ENCODE measurements at regions not wholly inside any gene's neighbourhood (a gene's known extent, or its start where the extent isn't known, plus 50 kb on each side); places are given as distances from the start of the nearest gene placed in this dataset.

DNA sequence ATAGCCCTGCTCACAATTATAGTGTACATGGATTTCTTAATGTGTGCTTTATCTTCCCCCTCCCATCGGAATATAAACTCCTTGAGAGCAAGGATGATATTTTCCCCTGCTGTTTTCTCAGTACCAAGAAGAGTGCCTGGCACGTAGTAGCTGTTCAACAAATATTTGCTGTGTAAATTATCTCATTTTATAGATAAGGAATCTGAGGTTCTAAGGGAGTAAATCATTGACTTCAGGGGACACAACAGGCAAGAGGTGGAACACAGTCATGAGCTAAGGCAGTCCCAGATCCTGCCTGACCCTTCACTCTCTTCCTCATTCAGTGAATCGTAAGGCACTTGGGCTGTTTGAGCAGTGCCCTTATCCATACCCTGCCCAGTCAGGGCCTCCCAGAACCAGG lies 187.3 kb upstream of the TNP1 start:
- DNase-seq (ENCODE audit: low read depth, low spot score) = no peak

- no peak for DNase-seq (ENCODE audit: low read depth, low spot score)
These were observed 186.0 kb upstream of the TNP1 start for GRCh38 chr2:217045700-217046475.

GRCh38 chr2:217040099-217040498 lies 180.2 kb upstream of the TNP1 start:
- DNase-seq (ENCODE audit: low read depth, low spot score) = no peak

DNA sequence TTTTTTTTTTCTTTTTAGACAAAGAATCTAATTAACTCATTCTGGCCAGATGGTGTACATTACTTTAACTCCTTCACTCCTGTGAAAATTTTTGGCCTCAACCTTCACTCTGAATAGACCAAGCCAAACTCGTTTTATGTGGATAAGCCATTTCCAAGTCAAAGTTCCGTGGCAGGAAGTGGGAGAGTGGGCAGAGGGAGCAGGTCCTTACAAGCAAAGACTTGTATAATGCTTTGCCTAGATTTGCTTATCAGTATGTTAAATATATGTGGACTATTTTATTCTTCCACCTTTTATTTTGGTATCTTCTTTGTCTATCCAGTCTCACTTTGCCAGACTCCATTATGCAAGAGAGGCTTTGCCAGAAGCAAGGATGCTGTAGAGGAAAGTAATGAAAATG lies 178.1 kb upstream of the TNP1 start:
- DNase-seq (ENCODE audit: low read depth, low spot score) = no peak

DNA sequence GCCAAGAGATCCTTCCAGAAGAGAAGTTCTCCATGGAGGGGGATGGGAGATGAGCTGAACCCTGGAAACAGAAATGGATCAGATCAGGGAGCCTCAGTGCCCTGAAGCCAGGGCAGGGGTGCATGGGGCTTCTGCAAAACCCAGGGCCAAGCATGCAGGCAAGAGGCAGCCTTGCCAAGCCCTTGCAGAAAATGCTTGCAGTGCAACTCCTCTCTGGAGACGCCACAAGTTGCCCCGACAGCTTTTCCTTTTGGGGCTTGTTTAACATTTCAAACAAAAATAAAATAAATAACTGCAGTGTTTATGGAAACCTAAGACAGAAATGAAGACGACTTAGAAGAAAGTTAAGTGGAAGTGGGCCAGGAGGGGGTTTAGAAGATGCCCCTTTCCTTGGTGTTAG lies 177.5 kb upstream of the TNP1 start:
- DNase-seq (ENCODE audit: low read depth, low spot score) = no peak

DNA sequence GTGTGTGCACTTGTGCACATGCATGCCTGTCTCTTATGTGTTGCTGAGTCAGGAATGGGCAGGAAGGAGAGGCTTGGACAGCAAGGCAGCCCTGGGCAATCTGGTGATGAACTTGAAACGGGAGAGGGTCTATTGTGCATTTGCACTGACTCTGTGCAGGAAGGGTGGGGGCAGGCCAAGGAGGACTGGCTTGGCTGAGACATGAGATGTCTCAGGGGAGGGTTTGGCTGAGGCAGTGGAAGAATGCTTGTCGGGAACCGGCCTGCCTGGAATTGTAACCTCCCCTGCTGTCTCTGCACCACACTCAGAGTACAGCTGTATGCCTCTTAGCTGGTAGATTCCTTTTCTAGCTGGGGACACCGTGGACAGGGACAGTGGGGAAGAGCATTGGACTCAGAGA lies 176.1 kb upstream of the TNP1 start:
- DNase-seq (ENCODE audit: low read depth, low spot score) = no peak

DNA sequence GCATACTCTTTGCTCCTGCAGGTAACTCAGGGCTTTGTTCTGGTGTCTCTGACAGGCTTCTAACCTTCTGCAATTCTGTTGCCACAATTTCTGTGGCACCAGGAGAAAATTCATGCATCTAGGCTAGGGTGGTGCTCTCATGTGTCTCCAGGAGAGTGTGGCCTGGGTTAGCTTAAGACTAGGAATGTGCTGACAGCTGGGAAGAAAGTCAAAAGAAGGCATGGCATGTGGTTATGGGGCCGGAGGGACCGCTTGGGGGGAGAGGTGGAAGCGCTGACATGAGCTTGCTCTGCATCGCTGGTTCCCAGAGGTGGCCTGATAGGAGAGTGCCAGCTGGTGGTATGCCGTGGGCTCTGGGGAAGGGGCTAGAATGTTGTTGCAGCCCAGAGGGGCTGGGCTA lies 173.3 kb upstream of the TNP1 start:
- DNase-seq (ENCODE audit: low read depth, low spot score) = no peak

- DNase-seq (ENCODE audit: low read depth, low spot score) = no peak
These were observed 171.6 kb upstream of the TNP1 start for GRCh38 chr2:217031445-217031844.

DNA sequence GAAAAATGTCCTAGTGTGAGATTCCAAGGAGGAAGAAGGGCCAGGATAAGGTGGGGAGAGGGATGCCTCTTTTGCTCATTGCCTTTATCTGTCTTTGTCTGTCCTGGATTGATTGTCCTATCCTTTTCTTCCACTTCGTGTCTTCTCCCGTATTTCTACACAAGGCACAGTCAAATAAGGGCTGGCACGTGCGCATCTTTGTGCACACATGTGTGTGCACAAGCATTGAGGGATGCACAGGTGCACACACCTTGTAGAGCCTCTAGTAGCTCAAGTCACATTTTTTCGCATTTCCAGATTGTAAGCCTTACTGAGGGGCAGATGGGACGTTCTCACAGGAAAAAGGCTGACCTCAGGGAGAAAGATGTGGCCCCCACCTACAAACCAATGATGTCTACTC lies 170.2 kb upstream of the TNP1 start:
- DNase-seq (ENCODE audit: low read depth, low spot score) = no peak

DNA sequence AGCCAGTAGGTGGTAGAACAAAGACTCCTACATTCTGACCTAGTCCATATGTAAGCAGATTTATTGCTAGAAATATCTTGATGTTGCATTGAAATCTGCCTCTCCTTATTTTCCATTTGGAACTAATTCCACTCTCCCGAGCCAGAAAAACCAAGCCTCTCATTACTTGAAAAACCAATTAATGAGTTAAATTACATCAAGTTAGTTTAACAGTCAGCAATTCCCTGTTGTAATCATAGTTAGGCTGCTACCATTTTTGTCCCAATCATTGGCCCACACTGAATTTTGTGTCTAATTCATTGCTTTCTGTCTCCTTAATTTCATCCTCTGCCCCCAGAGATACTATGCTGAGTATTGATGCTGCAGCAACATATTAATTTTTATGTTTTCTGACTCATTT lies 168.3 kb upstream of the TNP1 start:
- no peak for DNase-seq (ENCODE audit: low read depth, low spot score)

DNA sequence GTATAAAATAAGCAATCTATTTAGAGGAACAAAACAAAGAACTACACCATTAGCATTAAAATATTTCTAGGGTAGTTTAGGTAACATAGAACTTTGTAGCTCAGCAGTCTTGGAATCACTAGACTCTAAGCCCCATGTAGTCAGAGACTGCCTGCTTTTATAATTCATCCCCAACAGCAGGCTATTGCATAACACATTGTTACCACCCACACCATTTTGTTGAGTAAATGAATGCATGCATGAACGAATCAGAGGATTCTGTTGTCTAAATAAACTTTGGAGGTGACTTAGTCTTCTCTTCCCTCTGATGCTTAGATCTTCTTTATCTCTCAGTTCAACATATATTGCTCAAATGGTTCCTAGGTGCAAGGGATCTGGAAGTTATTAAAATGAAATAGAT lies 167.6 kb upstream of the TNP1 start:
- DNase-seq (ENCODE audit: low read depth, low spot score) = no peak

- no peak for DNase-seq (ENCODE audit: low read depth, low spot score)
These were observed 166.7 kb upstream of the TNP1 start for GRCh38 chr2:217026569-217026968.

DNA sequence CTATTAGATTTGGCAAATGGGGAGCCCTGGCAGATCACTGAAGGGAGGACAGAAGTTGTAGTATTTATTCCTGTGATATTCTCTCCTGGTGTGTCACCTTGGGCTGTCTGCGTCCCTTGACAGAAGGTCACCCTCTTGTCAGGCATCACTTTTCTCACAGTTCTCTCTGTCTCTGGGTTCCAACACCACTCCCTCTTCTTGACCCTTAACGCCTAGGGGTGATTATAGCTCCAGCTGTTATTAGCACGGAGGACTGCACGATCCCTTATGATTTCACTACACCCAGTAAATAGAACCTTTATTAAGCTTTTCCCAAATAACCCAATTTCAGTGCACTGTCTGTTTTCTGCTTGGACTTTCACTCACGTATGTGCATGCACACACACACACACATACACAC lies 166.3 kb upstream of the TNP1 start:
- DNase-seq (ENCODE audit: low read depth, low spot score) = no peak

GRCh38 chr2:217023611-217024010 lies 163.7 kb upstream of the TNP1 start:
- no peak for DNase-seq (ENCODE audit: low read depth, low spot score)

DNA sequence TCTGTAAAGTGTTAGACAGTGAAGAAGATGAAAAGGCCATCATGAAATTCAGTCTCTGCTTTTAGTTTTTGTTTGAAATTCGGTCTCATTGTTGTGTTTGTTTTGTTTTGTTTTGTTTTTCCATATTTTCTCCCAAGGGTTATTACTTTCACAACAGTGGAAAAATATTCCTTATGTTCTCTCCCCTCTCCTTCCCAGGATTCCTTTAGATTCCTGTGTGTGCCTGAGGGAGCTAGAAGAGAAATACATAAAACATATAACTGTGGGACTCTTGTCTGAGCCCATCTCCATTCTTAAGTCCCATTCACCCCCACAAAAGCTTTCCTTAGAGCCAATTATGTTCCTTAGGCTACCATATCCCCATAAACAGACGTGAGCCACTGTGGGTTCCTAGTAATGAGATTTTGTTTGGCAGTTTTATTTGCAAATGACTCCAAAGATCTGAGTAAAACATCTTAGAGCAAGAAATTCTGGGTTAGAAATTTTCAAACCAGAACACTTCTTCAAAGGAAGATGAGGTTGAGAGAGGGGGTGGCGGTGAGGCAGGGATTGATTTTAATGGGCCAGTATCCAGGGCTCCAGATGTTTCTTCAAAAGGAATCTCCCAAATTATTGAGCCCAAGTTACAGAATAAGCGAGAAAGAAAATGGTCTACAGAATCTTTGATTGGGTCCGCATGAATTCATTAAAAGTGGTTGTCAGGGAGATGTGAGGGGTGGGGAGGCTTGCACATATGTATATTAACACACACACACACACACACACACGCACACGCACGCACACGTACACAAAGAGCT lies 157.8 kb upstream of the TNP1 start:
- DNase-seq (ENCODE audit: low read depth, low spot score) = no peak

- DNase-seq (ENCODE audit: low read depth, low spot score) = no peak
These were observed 157.0 kb upstream of the TNP1 start for GRCh38 chr2:217016796-217017419.

- DNase-seq (ENCODE audit: low read depth, low spot score) = no peak
These were observed 154.7 kb upstream of the TNP1 start for GRCh38 chr2:217014328-217015105.

- DNase-seq (ENCODE audit: low read depth, low spot score) = no peak
These were observed 154.1 kb upstream of the TNP1 start for GRCh38 chr2:217013926-217014325.

DNA sequence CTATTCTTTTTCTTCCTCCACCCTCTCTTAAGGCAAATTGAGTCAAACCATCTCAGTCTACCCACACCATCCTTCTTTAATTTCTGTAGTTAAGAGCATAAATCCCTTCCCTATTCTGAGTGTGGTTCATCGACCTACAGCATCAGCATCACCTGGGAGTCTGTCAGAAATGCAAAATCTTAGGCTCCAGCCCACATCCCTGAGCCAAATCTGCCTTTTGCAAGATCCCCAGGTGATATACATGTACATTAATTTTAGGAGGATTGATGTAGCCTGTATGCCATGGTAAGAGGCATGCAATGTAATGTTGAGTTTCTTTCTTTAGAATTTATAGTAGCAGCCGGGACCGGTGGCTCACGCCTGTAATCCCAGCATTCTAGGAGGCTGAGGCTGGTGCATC lies 151.7 kb upstream of the TNP1 start:
- DNase-seq (ENCODE audit: low read depth, low spot score) = no peak

GRCh38 chr2:217010173-217010572 lies 150.3 kb upstream of the TNP1 start:
- DNase-seq (ENCODE audit: low read depth, low spot score) = no peak

DNA sequence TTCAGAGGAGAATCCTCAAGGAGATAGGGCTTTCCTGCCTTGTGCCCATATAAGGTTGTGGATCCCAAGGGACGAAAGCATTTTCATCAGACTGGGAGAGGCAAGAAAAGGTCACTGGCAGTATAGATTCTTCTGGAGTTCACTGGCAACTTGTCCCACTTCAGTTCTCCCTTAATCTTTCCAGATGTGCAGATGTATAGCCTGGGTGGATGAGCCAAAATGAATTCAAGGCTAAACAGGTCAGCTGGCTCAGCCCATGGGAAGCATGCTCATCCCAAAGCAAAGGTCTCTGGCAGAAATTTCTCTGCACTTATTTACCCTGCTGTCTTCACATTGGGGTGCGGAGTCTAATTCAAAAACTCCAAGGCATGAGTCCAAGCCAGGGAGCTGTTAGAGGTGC lies 148.9 kb upstream of the TNP1 start:
- no peak for DNase-seq (ENCODE audit: low read depth, low spot score)

DNA sequence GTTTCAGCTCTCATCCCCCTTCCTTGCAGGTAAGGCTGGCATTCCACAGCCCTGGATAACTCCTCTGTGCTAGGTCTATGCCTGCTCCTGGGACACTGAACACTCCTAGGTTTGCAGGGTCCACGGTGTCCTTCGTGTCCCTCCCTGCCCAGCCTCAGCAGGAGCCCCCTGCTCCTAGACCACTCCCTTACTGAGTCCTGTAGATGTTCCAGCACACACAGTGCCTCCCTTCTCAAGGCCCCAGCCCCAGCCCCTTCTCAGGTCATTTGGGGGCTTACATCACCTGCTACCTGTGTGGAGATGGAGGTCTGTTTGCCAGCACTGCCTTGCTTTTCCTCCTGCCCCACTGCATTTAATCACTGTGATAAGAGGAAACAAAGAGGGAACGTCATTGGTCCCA lies 146.4 kb upstream of the TNP1 start:
- no peak for DNase-seq (ENCODE audit: low read depth, low spot score)
